Ovary (tissue), 7 donors: ENCODE measurements at regions not wholly inside any gene's neighbourhood (a gene's known extent, or its start where the extent isn't known, plus 50 kb on each side); places are given as distances from the start of the nearest gene placed in this dataset.

Experiments
- DNase-seq, 5 donors: peaks; one replicate each; pipeline ENCODE4 v3.0.0-alpha.2; 2019 to 2020
- H3K27ac ChIP-seq, 2 donors: fragments of 200-600 bp; one replicate each; pipeline versions ENCODE4 v1.5.1 to v1.8.0; 2019 to 2022
- H3K27me3 ChIP-seq: fragments of 200-600 bp; one replicate; pipeline ENCODE4 v1.8.0; 2022
- H3K36me3 ChIP-seq: fragments of 200-600 bp; sonication (generic); one replicate; pipeline ENCODE4 v1.5.1; 2019
- H3K4me1 ChIP-seq: one replicate; pipeline ENCODE4 v1.8.1; 2013; ENCODE audit warnings: mild to moderate bottlenecking, moderate library complexity; ENCODE audit not compliant: insufficient read depth
- H3K4me3 ChIP-seq: fragments of 200-600 bp; sonication (generic); one replicate; pipeline ENCODE4 v1.5.1; 2017
- H3K9me3 ChIP-seq, 2 donors: fragments of 200-600 bp in 1 of 2; sonication (generic) in 1 of 2; one replicate each; pipeline versions ENCODE4 v1.5.1 to v1.8.1; 2013 to 2019; ENCODE audit warnings: mild to moderate bottlenecking in 1 of 2, moderate library complexity in 1 of 2
- CTCF ChIP-seq, 3 donors: fragments of 450-650 bp in 2 of 3; fragments of 200-600 bp in 1 of 3; IDR thresholded peaks; one replicate each; pipeline versions ENCODE4 v1.5.1 to v1.8.0; 2016 to 2022; ENCODE audit warnings: antibody characterized with exemption in 3 of 3, mild to moderate bottlenecking in 1 of 3
- EP300 ChIP-seq: sonication (generic); formaldehyde crosslinking; IDR thresholded peaks from one replicate; pipeline ENCODE4 v1.6.1; 2017; ENCODE audit warnings: antibody characterized with exemption
- POLR2A ChIP-seq: fragments of 450-650 bp; IDR thresholded peaks from one replicate; pipeline ENCODE4 v1.6.1; 2017; ENCODE audit warnings: antibody characterized with exemption, mild to moderate bottlenecking, moderate library complexity
- WGBS, 3 donors: extraction: QIAGEN DNeasy Blood & Tissue Kit in 1 of 3; methylation state at CpG; one replicate each; pipeline versions ENCODE4 v1.1.5 to v1.1.7; 2013 to 2017; 5-methylcytosine and 5-hydroxymethylcytosine counted together
- intact Hi-C, 4 donors: fragments of 100-400 bp; cut with DNase I; formaldehyde crosslinking; loops; one replicate each; pipeline versions ENCODE4 v1.11.0 to v1.15.1; 2022 to 2023
- donor health status: DM: no; HTN: no; CAD: no; lungs with moderate emphysema.
- donor health status: DM: no; HTN: no; CAD: no.
- donor health status: Bipolar disorder and iron deficiency.
- donor health status: DM: no; HTN: no; CAD: no.
- donor health status: DM: yes; HTN: yes; CAD: no.

DNA sequence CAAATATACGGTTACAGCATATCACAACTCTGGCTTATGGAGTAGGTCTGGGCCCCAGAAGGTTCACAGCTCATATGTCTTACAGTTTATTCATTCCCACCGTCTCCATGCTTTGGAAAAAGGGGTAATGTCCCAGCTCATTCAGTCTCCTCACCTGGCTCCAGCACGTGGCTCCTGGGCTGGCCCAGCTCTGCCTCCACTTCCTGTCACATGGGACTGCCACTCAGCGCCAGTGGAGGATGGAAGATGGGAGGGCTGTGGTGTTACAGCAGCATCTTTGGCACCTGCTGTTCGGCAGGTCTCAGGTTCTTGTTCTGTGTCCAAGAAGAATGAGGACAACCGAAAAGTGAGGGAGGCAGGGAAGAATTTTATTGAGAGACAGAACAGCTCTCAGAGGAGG, 216.3 kb upstream of the ATXN7L3B start:
- Histone ChIP-seq H3K9me3 (no peaks in the 10 kb centered on the region), H3K4me3 (no peak overlapping the region), H3K4me1 (no peaks in the 10 kb centered on the region), H3K36me3 (no peaks in the 10 kb centered on the region), H3K27ac (no peak overlapping the region), H3K27me3 (no peaks in the 10 kb centered on the region)
- DNase-seq, result no peak
- 93% methylated on average over 6 of the region's 6 CpGs for WGBS, 3 donors
- no peak for TF ChIP-seq POLR2A
- no peak for TF ChIP-seq CTCF (IDR thresholded peaks at IDR 0.05)
- no peak for TF ChIP-seq EP300
- intact Hi-C loops, result loop anchor here in 1 of 4 donors (5.0 kb wide), 1 partner anchor 1184 kb away; no protein-coding TSS in a partner anchor

GRCh38 chr12:74322792-74323191, 214.8 kb upstream of the ATXN7L3B start:
- no peak for DNase-seq
- H3K27ac ChIP-seq, result no peak overlapping the region
- no peaks in the 10 kb centered on the region for H3K9me3 ChIP-seq
- H3K4me1 ChIP-seq, result no peaks in the 10 kb centered on the region
- intact Hi-C loops, result loop anchor here in 1 of 4 donors (5.0 kb wide), 1 partner anchor 1185 kb away; no protein-coding TSS in a partner anchor
- TF ChIP-seq CTCF (IDR thresholded peaks at IDR 0.05), result no peak
- no peak for TF ChIP-seq POLR2A
- no peak for TF ChIP-seq EP300
- H3K27me3 ChIP-seq, result no peaks in the 10 kb centered on the region
- no peak overlapping the region for H3K4me3 ChIP-seq
- WGBS, 3 donors, result 67 to 75% (median 71%) methylated on average over 2 of the region's 2 CpGs
- H3K36me3 ChIP-seq, result no peaks in the 10 kb centered on the region

DNA sequence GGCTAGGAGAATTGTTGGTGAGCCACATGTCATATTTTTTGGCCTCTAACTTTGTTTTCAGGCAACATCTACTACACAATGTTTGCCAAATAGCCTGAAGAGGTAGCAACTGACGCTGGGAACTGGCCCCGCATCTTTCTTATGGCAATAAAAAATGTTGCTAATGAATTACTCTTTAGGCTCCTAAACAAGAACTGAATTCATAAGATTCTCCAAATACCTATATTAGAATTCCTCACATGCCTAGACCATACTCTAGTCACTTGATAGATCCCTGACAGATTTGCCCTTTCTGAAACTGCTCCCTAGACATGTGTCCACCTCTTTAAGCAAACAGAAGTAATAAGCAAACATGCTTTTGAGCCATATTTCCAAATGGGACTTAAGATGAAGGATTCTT, 209.0 kb upstream of the ATXN7L3B start:
- Histone ChIP-seq H3K27ac (no peak overlapping the region), H3K9me3 (no peaks in the 10 kb centered on the region), H3K27me3 (no peaks in the 10 kb centered on the region), H3K4me3 (no peak overlapping the region), H3K36me3 (no peaks in the 10 kb centered on the region), H3K4me1 (no peaks in the 10 kb centered on the region)
- no peak for DNase-seq
- WGBS, 3 donors, result 70 to 82% (median 76%) methylated on average over 2 of the region's 2 CpGs
- intact Hi-C loops, result no loop called here
- TF ChIP-seq CTCF (IDR thresholded peaks at IDR 0.05) (no peak), POLR2A (no peak), EP300 (no peak)

DNA sequence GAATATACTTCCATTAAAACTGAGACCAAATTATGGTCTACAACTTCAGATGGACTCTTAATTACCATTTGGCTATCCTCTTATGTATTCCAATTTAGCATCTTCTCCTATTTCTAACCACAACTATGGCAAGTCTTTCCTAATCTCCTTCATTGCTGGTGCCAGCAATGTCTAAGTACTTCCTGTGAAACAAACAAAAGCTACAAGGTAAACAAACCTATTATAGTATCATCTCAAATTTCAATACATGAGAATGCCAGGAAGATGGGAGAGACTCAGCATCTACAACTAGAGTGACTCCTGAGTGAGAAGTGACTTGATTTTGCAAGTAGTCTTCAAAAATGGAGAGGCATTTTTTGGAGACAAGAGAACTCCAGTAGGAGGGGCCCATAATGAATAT, 202.9 kb upstream of the ATXN7L3B start:
- DNase-seq, result no peak
- TF ChIP-seq EP300 (no peak), POLR2A (no peak), CTCF (IDR thresholded peaks at IDR 0.05) (no peak)
- no peaks in the 10 kb centered on the region for H3K36me3 ChIP-seq
- intact Hi-C loops, result no loop called here
- no peaks in the 10 kb centered on the region for H3K27me3 ChIP-seq
- no peak overlapping the region for H3K27ac ChIP-seq
- H3K4me3 ChIP-seq, result no peak overlapping the region
- H3K4me1 ChIP-seq, result no peaks in the 10 kb centered on the region
- no peaks in the 10 kb centered on the region for H3K9me3 ChIP-seq

DNA sequence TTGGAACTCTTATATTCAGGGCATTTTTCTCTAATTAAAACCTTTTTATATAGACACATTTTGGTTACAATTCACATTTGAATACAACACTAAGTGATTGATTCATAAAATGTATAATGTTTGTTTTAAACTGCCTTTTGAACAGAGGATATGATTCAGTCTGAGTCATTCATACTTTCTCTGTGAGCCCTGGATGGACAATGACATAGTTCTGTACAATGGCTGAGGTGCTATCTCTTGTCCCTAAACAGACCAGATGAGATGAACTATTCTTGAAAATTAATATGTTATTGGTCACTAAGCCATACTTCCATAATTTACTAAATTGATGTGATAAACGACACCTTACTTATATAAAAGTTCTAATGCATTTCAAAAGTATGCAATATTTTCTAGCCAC, 199.7 kb upstream of the ATXN7L3B start:
- no peak for DNase-seq
- TF ChIP-seq EP300 (no peak), CTCF (IDR thresholded peaks at IDR 0.05) (no peak), POLR2A (no peak)
- 0 to 79% (median 47%) methylated on average over 1 of the region's 1 CpG for WGBS, 3 donors
- H3K9me3 ChIP-seq, result no peaks in the 10 kb centered on the region
- intact Hi-C loops, result no loop called here
- no peaks in the 10 kb centered on the region for H3K4me1 ChIP-seq
- no peak overlapping the region for H3K27ac ChIP-seq
- H3K36me3 ChIP-seq, result no peaks in the 10 kb centered on the region
- no peak overlapping the region for H3K4me3 ChIP-seq
- H3K27me3 ChIP-seq, result no peaks in the 10 kb centered on the region
